B cell (primary cell): ENCODE measurements at regions not wholly inside any gene's neighbourhood (a gene's known extent, or its start where the extent isn't known, plus 50 kb on each side); places are given as distances from the start of the nearest gene placed in this dataset.

ENCODE experiments used
- ATAC-seq: fragments of 200-7000 bp; cut with Tn5 transposase; one replicate; pipeline ENCODE4 v1.10.0; 2021; ENCODE audit warnings: low read depth, mild to moderate bottlenecking, moderate number of reproducible peaks, moderate library complexity
- CTCF ChIA-PET: fragments of 350-600 bp; sonication (Branson Sonifier 250); formaldehyde crosslinking; loops from one replicate; lab custom pipeline; 2021; ENCODE audit warnings: antibody characterized with exemption, inconsistent platforms; lab: Charles Lee
- POLR2A ChIA-PET: fragments of 350-600 bp; sonication (Branson Sonifier 250); formaldehyde crosslinking; loops from one replicate; lab custom pipeline; 2021; ENCODE audit warnings: antibody characterized with exemption; lab: Charles Lee
- DNase-seq: peaks from one replicate; pipeline ENCODE4 v3.0.0; 2013
- H2AFZ ChIP-seq: 2 replicates; pipeline ENCODE4 v1.6.1; 2012; ENCODE audit warnings: mild to moderate bottlenecking, low read depth, low read length; ENCODE audit not compliant: insufficient read depth, poor library complexity, severe bottlenecking
- H3K27ac ChIP-seq, 2 donors: 1 replicate in 1 of 2; 2 replicates in 1 of 2; pipeline ENCODE4 v1.5.1; 2012 to 2013; ENCODE audit warnings: low read length in 2 of 2, mild to moderate bottlenecking in 2 of 2, moderate library complexity in 1 of 2
- H3K27me3 ChIP-seq, 4 experiments: fragments of 200-600 bp in 1 of 4; sonication (generic) in 1 of 4; replicated peaks in 1 of 4; 1 replicate in 2 of 4; 2 replicates in 2 of 4; pipeline versions ENCODE4 v1.6.1 to v1.7.0; 2013 to 2016; ENCODE audit warnings: low read length in 3 of 4, mild to moderate bottlenecking in 2 of 4, mixed read lengths in 1 of 4, moderate library complexity in 1 of 4; ENCODE audit not compliant: insufficient read depth in 4 of 4, control insufficient read depth in 3 of 4; ENCODE audit errors: control extremely low read depth in 1 of 4
- H3K36me3 ChIP-seq, 2 experiments: replicated peaks in 1 of 2; 1 replicate in 1 of 2; 2 replicates in 1 of 2; pipeline versions ENCODE4 v1.6.1 to v1.7.1; 2013; ENCODE audit warnings: low read length in 1 of 2; ENCODE audit not compliant: insufficient read depth in 2 of 2, control insufficient read depth in 1 of 2; ENCODE audit errors: control extremely low read depth in 1 of 2, extremely low read depth in 1 of 2
- H3K4me1 ChIP-seq, 2 donors: fragments of 200-600 bp in 1 of 2; sonication (generic) in 1 of 2; 1 replicate in 1 of 2; 2 replicates in 1 of 2; pipeline versions ENCODE4 v1.5.1 to v1.6.1; 2013 to 2017; ENCODE audit warnings: low read length in 2 of 2; ENCODE audit not compliant: control insufficient read depth in 2 of 2, insufficient read depth in 2 of 2
- H3K4me2 ChIP-seq: replicated peaks from 2 replicates; pipeline ENCODE3; 2012; ENCODE audit warnings: mild to moderate bottlenecking, low read depth, low read length; ENCODE audit not compliant: poor library complexity, severe bottlenecking
- H3K4me3 ChIP-seq, 5 experiments: fragments of 200-600 bp in 1 of 5; sonication (generic) in 1 of 5; 1 replicate in 3 of 5; 2 replicates in 2 of 5; pipeline versions ENCODE4 v1.5.1 to v1.7.0; 2011 to 2016; ENCODE audit warnings: low read length in 4 of 5, mild to moderate bottlenecking in 4 of 5, low read depth in 2 of 5, control low read depth in 1 of 5, moderate library complexity in 1 of 5; ENCODE audit not compliant: insufficient read depth in 1 of 5; ENCODE audit errors: control extremely low read depth in 1 of 5, extremely low read depth in 1 of 5
- H3K79me2 ChIP-seq: fragments of 200-600 bp; sonication (generic); one replicate; pipeline ENCODE4 v1.6.0; 2016; ENCODE audit warnings: low read length; ENCODE audit not compliant: control insufficient read depth, insufficient read depth
- H3K9ac ChIP-seq: fragments of 200-600 bp; sonication (generic); 2 replicates; pipeline ENCODE4 v1.6.1; 2017; ENCODE audit warnings: mild to moderate bottlenecking, low read length, moderate library complexity
- H3K9me3 ChIP-seq, 3 donors: one replicate each; pipeline versions ENCODE4 v1.6.1 to v1.7.1; 2013; ENCODE audit warnings: low read length in 2 of 3; ENCODE audit not compliant: control insufficient read depth in 2 of 3, insufficient read depth in 1 of 3; ENCODE audit errors: control extremely low read depth in 1 of 3
- H4K20me1 ChIP-seq: 2 replicates; pipeline ENCODE4 v1.6.0; 2012; ENCODE audit warnings: mild to moderate bottlenecking, low read length; ENCODE audit not compliant: insufficient read depth, control insufficient read depth, poor library complexity, severe bottlenecking
- H3K27ac Mint-ChIP-seq: one replicate; pipeline ENCODE4 v1.8.0; 2021; ENCODE audit warnings: mixed read lengths
- H3K27me3 Mint-ChIP-seq: one replicate; pipeline ENCODE4 v1.8.0; 2021; ENCODE audit warnings: mixed read lengths
- H3K4me1 Mint-ChIP-seq: one replicate; pipeline ENCODE4 v1.8.0; 2021; ENCODE audit warnings: mixed read lengths
- H3K4me3 Mint-ChIP-seq: one replicate; pipeline ENCODE4 v1.8.0; 2021; ENCODE audit warnings: mixed read lengths
- H3K9me3 Mint-ChIP-seq: one replicate; pipeline ENCODE4 v1.8.0; 2022; ENCODE audit warnings: mixed read lengths; ENCODE audit not compliant: insufficient read depth
- CTCF ChIP-seq: fragments of 200-600 bp; IDR thresholded peaks from one replicate; pipeline ENCODE4 v1.8.0; 2022; ENCODE audit warnings: antibody characterized with exemption, mild to moderate bottlenecking
- EZH2 ChIP-seq: IDR thresholded peaks from 2 replicates; pipeline ENCODE4 v1.6.1; 2012; ENCODE audit warnings: borderline replicate concordance, low read depth, mild to moderate bottlenecking, moderate library complexity, low read length; ENCODE audit not compliant: insufficient read depth, poor library complexity, severe bottlenecking
- WGBS: methylation state at CpG from one replicate; pipeline ENCODE4 v1.1.5; 2013; ENCODE audit warnings: missing lambda C conversion rate; ENCODE audit not compliant: insufficient coverage; 5-methylcytosine and 5-hydroxymethylcytosine counted together
- intact Hi-C: fragments of 100-400 bp; cut with micrococcal nuclease; formaldehyde crosslinking; loops from one replicate; pipeline ENCODE4 v1.10.0; 2022

- H3K27me3 Mint-ChIP-seq: no peaks in the 10 kb centered on the region
- WGBS: no CpG with 5 or more reads among the region's 1 CpG
- Histone ChIP-seq H3K9me3 (no peaks in the 10 kb centered on the region), H3K27me3 (no peaks in the 10 kb centered on the region), H3K27ac (no peak overlapping the region), H3K4me3 (no peak overlapping the region), H2AFZ (no peak overlapping the region), H3K36me3 (no peaks in the 10 kb centered on the region), H3K79me2 (no peaks in the 10 kb centered on the region), H3K4me2 (no peak overlapping the region), H3K4me1 (no peaks in the 10 kb centered on the region), H4K20me1 (no peaks in the 10 kb centered on the region), H3K9ac (no peak overlapping the region)
- ATAC-seq (no peak), DNase-seq (no peak)
- ChIA-PET CTCF (no interaction called here), POLR2A (no interaction called here)
- intact Hi-C loops: no loop called here
- H3K27ac Mint-ChIP-seq: no peak overlapping the region
- H3K9me3 Mint-ChIP-seq: no peaks in the 10 kb centered on the region
- no peaks in the 10 kb centered on the region for H3K4me1 Mint-ChIP-seq
- TF ChIP-seq EZH2 (no peak), CTCF (no peak)
- H3K4me3 Mint-ChIP-seq: no peak overlapping the region
These were observed 328.2 kb downstream of the ZIC1 start for GRCh38 chr3:147737376-147737775.

GRCh38 chr3:147740928-147741327 lies 331.8 kb downstream of the ZIC1 start:
- TF ChIP-seq CTCF: no peak
- TF ChIP-seq EZH2: no peak
- H3K27ac Mint-ChIP-seq: no peak overlapping the region
- H3K4me3 Mint-ChIP-seq: no peak overlapping the region
- no peak for DNase-seq
- H3K79me2 ChIP-seq: no peaks in the 10 kb centered on the region
- ATAC-seq: no peak
- H3K36me3 ChIP-seq: no peaks in the 10 kb centered on the region
- H3K4me1 Mint-ChIP-seq: no peaks in the 10 kb centered on the region
- H3K4me1 ChIP-seq: no peaks in the 10 kb centered on the region
- intact Hi-C loops: no loop called here
- H3K27me3 Mint-ChIP-seq: no peaks in the 10 kb centered on the region
- H3K9me3 ChIP-seq: no peaks in the 10 kb centered on the region
- ChIA-PET CTCF (interaction anchor here (0.6 kb wide), 1 partner anchor 209 kb away, joined by 3 read pairs; no protein-coding TSS in a partner anchor), POLR2A (no interaction called here)
- H3K4me2 ChIP-seq: no peak overlapping the region
- no peak overlapping the region for H2AFZ ChIP-seq
- no peak overlapping the region for H3K27ac ChIP-seq
- WGBS: no CpG with 5 or more reads among the region's 1 CpG
- H3K27me3 ChIP-seq: no peaks in the 10 kb centered on the region
- H3K9me3 Mint-ChIP-seq: no peaks in the 10 kb centered on the region
- H4K20me1 ChIP-seq: no peaks in the 10 kb centered on the region
- H3K9ac ChIP-seq: no peak overlapping the region
- H3K4me3 ChIP-seq: no peak overlapping the region
